ENCODE measurements at regions not wholly inside any gene's neighbourhood (a gene's known extent, or its start where the extent isn't known, plus 50 kb on each side); places are given as distances from the start of the nearest gene placed in this dataset.

DNA sequence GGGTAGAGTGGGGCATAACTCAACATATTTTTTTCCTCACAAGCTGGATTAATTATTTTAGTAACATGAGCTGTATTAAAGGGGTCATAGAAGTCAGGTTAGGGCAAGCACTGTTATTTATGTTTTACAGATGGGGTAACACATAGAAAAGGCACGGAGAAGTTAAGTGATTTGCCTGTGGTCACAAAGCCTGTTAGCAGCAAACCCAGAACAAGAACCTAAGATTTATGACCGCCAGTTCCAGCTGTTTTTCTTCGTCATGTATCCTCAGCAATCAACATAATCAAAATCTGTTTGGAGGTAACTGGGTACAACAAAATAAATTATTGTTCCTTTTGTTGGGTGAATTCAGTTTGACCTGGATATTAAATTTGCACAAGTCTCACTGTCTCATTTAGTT is 57.2 kb upstream of the BET1 start:
- H3K36me3 ChIP-seq: no peaks in the 10 kb centered on the region
- H3K4me1 ChIP-seq: no peaks in the 10 kb centered on the region
- H3K4me3 ChIP-seq: no peak overlapping the region
- intact Hi-C loops (cut with DNase I; ENCODE audit: low total_unique reads): no loop called here
- peaks cover 0 to 4% (median 0%) of the 10 kb centered on the region in 3 donors for H3K9me3 ChIP-seq
- H3K27ac ChIP-seq: no peak overlapping the region
- peaks cover 0 to 2% of the 10 kb centered on the region in 2 donors for H3K27me3 ChIP-seq
- DNase-seq: no peak
- TF ChIP-seq, protein P1, sequence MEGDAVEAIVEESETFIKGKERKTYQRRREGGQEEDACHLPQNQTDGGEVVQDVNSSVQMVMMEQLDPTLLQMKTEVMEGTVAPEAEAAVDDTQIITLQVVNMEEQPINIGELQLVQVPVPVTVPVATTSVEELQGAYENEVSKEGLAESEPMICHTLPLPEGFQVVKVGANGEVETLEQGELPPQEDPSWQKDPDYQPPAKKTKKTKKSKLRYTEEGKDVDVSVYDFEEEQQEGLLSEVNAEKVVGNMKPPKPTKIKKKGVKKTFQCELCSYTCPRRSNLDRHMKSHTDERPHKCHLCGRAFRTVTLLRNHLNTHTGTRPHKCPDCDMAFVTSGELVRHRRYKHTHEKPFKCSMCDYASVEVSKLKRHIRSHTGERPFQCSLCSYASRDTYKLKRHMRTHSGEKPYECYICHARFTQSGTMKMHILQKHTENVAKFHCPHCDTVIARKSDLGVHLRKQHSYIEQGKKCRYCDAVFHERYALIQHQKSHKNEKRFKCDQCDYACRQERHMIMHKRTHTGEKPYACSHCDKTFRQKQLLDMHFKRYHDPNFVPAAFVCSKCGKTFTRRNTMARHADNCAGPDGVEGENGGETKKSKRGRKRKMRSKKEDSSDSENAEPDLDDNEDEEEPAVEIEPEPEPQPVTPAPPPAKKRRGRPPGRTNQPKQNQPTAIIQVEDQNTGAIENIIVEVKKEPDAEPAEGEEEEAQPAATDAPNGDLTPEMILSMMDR (IDR thresholded peaks at IDR 0.05): no peak

DNA sequence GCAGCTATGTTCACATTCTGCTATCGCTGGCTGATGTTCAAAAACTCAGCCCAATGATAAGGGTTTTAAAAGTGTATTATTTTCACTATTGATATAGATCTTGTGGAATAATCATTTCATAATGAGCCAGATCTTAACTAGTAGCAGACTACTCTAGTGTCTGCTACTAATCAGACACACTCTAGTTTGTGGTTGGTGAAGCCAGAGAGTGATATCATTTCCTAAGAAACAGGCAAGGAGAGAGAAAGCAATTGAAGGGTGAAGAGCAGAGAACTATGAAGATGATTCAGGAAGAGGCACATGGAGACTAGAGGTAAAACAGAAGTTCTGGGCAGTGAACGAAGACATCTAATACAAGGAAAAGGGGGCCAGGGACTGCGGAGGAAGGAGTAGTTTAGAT is 58.2 kb upstream of the BET1 start:
- H3K27ac ChIP-seq: no peak overlapping the region
- intact Hi-C loops (cut with DNase I; ENCODE audit: low total_unique reads): no loop called here

DNA sequence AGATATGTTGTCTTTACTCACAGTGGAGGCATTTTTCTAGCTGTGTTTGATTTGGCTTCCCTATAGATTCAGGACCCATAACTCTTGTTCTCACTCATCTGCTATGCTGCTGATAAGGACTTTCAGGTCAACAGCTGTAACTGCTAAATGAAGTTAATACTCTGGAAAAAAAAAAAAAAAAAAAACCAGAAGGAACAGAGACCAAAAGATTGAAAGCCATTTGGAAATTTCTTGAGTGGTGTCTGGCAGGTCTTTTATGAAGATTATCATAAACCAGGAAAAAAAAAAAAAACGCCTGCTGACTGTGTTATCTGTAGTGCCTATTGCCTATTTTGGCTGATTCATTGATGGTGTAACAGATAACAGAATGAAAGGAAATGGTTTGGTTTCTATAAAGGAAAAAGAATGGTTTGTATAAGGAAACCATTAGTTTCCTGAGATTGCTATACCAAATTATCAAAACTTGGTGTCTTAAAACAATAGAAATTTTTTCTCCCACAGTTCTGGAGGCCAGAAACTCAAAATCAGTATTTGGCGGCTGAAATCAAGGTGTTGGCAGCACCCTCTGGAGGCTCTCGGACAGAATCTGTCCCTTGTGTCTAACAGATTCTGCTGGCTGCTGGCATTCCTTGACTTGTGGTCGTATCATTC is 60.5 kb upstream of the BET1 start:
- intact Hi-C loops (cut with DNase I; ENCODE audit: low total_unique reads): no loop called here
- H3K27ac ChIP-seq: no peak overlapping the region
- H3K36me3 ChIP-seq: no peaks in the 10 kb centered on the region
- H3K9me3 ChIP-seq: no peaks in the 10 kb centered on the region
- H3K4me1 ChIP-seq: no peaks in the 10 kb centered on the region
- no peak overlapping the region for H3K4me3 ChIP-seq
- DNase-seq: no peak
- H3K27me3 ChIP-seq: peaks cover 0 to 2% of the 10 kb centered on the region in 2 donors
- TF ChIP-seq, protein P1 (IDR thresholded peaks at IDR 0.05): no peak

More for the DNA sequence above, 58.2 kb upstream of the BET1 start:
- Histone ChIP-seq H3K4me1 (no peaks in the 10 kb centered on the region), H3K27me3 (peaks cover 0 to 2% of the 10 kb centered on the region in 2 donors), H3K9me3 (no peaks in the 10 kb centered on the region), H3K4me3 (no peak overlapping the region), H3K36me3 (no peaks in the 10 kb centered on the region)
- no peak for DNase-seq
- TF ChIP-seq, protein P1 (IDR thresholded peaks at IDR 0.05): no peak

DNA sequence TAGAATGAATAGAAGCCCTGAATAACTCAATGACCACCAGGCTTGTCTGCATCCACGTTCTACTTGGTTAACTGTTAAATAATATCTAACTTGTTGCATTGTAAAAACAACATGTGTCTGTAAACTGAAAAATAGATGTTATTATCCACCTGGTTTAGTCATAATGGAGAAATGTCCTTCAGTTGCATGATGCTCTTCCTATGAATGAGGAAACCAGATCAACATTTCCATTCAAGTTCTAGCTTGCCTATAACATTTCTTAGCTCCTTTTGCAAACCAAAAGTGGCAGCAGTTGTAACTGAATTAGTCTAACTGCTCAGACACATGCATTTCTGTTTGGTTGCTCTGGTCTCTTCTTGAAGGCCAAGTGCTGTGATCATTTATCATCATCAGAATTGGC is 62.9 kb upstream of the BET1 start:
- no peaks in the 10 kb centered on the region for H3K9me3 ChIP-seq
- no peak overlapping the region for H3K4me3 ChIP-seq
- no peaks in the 10 kb centered on the region for H3K27me3 ChIP-seq
- H3K27ac ChIP-seq: no peak overlapping the region
- TF ChIP-seq, protein P1 (IDR thresholded peaks at IDR 0.05): no peak
- DNase-seq: no peak
- no peaks in the 10 kb centered on the region for H3K4me1 ChIP-seq
- intact Hi-C loops (cut with DNase I; ENCODE audit: low total_unique reads): no loop called here
- no peaks in the 10 kb centered on the region for H3K36me3 ChIP-seq

DNA sequence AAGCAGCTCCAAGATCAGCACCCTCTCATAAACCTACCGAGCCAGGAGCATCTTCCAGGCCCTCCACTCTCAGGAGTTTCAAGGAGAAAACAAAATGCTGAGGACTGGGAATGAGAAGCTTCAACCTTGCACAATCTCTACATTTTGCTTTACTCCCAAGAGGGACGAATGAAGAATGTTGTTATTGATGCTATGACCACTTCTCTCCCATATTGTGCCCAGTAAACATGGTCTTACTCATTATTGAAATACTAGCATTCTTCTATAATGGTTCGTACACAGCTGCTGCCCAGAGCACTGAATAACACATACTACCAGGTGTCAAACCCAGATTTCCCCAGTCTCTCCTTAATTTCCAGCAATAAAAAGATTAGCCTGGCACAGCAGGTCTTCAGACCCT is 63.4 kb upstream of the BET1 start:
- Histone ChIP-seq H3K4me1 (no peaks in the 10 kb centered on the region), H3K9me3 (no peaks in the 10 kb centered on the region), H3K36me3 (no peaks in the 10 kb centered on the region), H3K4me3 (no peak overlapping the region), H3K27ac (no peak overlapping the region), H3K27me3 (no peaks in the 10 kb centered on the region)
- no peak for DNase-seq
- intact Hi-C loops (cut with DNase I; ENCODE audit: low total_unique reads): no loop called here
- TF ChIP-seq, protein P1 (IDR thresholded peaks at IDR 0.05): no peak

Measured in tibial artery (tissue), 4 donors.